Brain microvascular endothelial cell (primary cell): ENCODE measurements at regions not wholly inside any gene's neighbourhood (a gene's known extent, or its start where the extent isn't known, plus 50 kb on each side); places are given as distances from the start of the nearest gene placed in this dataset.

Experiments used
- DNase-seq: peaks from one replicate; pipeline ENCODE4 v3.0.0-alpha.2; 2020
- H3K27ac ChIP-seq: fragments of 250-450 bp; sonication (Bioruptor Pico); 2 replicates; pipeline ENCODE4 v1.5.1; 2020; ENCODE audit warnings: mild to moderate bottlenecking, moderate library complexity
- H3K27me3 ChIP-seq: fragments of 250-450 bp; sonication (Bioruptor Pico); replicated peaks from 2 replicates; pipeline ENCODE4 v1.5.1; 2020; ENCODE audit warnings: mild to moderate bottlenecking
- H3K36me3 ChIP-seq: fragments of 250-450 bp; sonication (Bioruptor Pico); replicated peaks from 2 replicates; pipeline ENCODE4 v1.5.1; 2020; ENCODE audit warnings: mild to moderate bottlenecking
- H3K4me3 ChIP-seq: 2 replicates; pipeline ENCODE4 v1.5.1; 2011; ENCODE audit warnings: low read depth, mild to moderate bottlenecking, control low read depth, low read length, moderate library complexity
- CTCF ChIP-seq: IDR thresholded peaks from 2 replicates; pipeline ENCODE4 v1.5.1; 2011; ENCODE audit warnings: low read depth, mild to moderate bottlenecking, moderate library complexity, low read length, control low read depth, inconsistent platforms; ENCODE audit errors: missing control alignments
- in situ Hi-C: cut with HindIII; loops from 2 replicates; pipeline ENCODE4 v1.10.0; 2017; ENCODE audit warnings: low sequenced_read_pairs, low pct_ligation_motif_present

GRCh38 chr4:30262379-30262778, 457.8 kb upstream of the PCDH7 start:
- Histone ChIP-seq H3K36me3 (no peaks in the 10 kb centered on the region), H3K4me3 (no peak overlapping the region), H3K27ac (no peak overlapping the region), H3K27me3 (no peaks in the 10 kb centered on the region)
- DNase-seq: no peak
- in situ Hi-C loops: no loop called here
- no peak for TF ChIP-seq CTCF

GRCh38 chr4:30264465-30264864, 455.7 kb upstream of the PCDH7 start:
- DNase-seq: no peak
- no peak overlapping the region for H3K27ac ChIP-seq
- TF ChIP-seq CTCF: no peak
- H3K27me3 ChIP-seq: no peaks in the 10 kb centered on the region
- no peaks in the 10 kb centered on the region for H3K36me3 ChIP-seq
- H3K4me3 ChIP-seq: no peak overlapping the region
- in situ Hi-C loops: no loop called here

- DNase-seq: no peak
- Histone ChIP-seq H3K36me3 (no peaks in the 10 kb centered on the region), H3K27ac (no peak overlapping the region), H3K27me3 (no peaks in the 10 kb centered on the region), H3K4me3 (no peak overlapping the region)
- TF ChIP-seq CTCF: no peak
- in situ Hi-C loops: no loop called here
These were observed 454.5 kb upstream of the PCDH7 start for GRCh38 chr4:30265716-30266115.

- DNase-seq: no peak
- Histone ChIP-seq H3K27me3 (no peaks in the 10 kb centered on the region), H3K27ac (no peak overlapping the region), H3K4me3 (no peak overlapping the region), H3K36me3 (no peaks in the 10 kb centered on the region)
- in situ Hi-C loops: no loop called here
- TF ChIP-seq CTCF: no peak
These were observed 451.8 kb upstream of the PCDH7 start for GRCh38 chr4:30268370-30268769.

- no peak overlapping the region for H3K4me3 ChIP-seq
- TF ChIP-seq CTCF: peak; percentile 31
- H3K36me3 ChIP-seq: no peaks in the 10 kb centered on the region
- H3K27me3 ChIP-seq: no peaks in the 10 kb centered on the region
- in situ Hi-C loops: no loop called here
- no peak for DNase-seq
- H3K27ac ChIP-seq: no peak overlapping the region
These were observed 450.3 kb upstream of the PCDH7 start for GRCh38 chr4:30269850-30270249.

- TF ChIP-seq CTCF: no peak
- Histone ChIP-seq H3K27ac (no peak overlapping the region), H3K4me3 (no peak overlapping the region), H3K36me3 (no peaks in the 10 kb centered on the region), H3K27me3 (no peaks in the 10 kb centered on the region)
- in situ Hi-C loops: no loop called here
- no peak for DNase-seq
These were observed 438.2 kb upstream of the PCDH7 start for GRCh38 chr4:30281986-30282385.
